Transverse colon (tissue), 4 donors: ENCODE measurements at regions not wholly inside any gene's neighbourhood (a gene's known extent, or its start where the extent isn't known, plus 50 kb on each side); places are given as distances from the start of the nearest gene placed in this dataset.
"Not testable (repeated sequence)": the region's sequence is repeated elsewhere in the genome, so short reads cannot be mapped to it uniquely, and the experiment has no call there.

ENCODE experiments used
- DNase-seq: peaks from one replicate; pipeline ENCODE4 v3.0.0-alpha.2; 2019
- H3K27ac ChIP-seq, 4 donors: fragments of 200-600 bp; sonication (generic); 2 replicates each; pipeline ENCODE4 v1.5.1; 2016 to 2018; ENCODE audit warnings: inconsistent platforms in 4 of 4
- H3K27me3 ChIP-seq: fragments of 200-600 bp; sonication (generic); 2 replicates; pipeline ENCODE4 v1.5.1; 2017; ENCODE audit warnings: inconsistent platforms
- H3K36me3 ChIP-seq, 4 donors: fragments of 200-600 bp; sonication (generic); 2 replicates each; pipeline ENCODE4 v1.5.1; 2017 to 2019; ENCODE audit warnings: inconsistent platforms in 4 of 4
- H3K4me1 ChIP-seq, 4 donors: fragments of 200-600 bp; sonication (generic); 2 replicates each; pipeline ENCODE4 v1.5.1; 2017 to 2020; ENCODE audit warnings: inconsistent platforms in 4 of 4
- H3K4me3 ChIP-seq, 4 donors: fragments of 200-600 bp; sonication (generic); 1 replicate in 1 of 4; 2 replicates in 3 of 4; pipeline versions ENCODE4 v1.5.1 to v1.6.1; 2017 to 2019; ENCODE audit warnings: inconsistent platforms in 4 of 4
- H3K9me3 ChIP-seq, 2 donors: fragments of 200-600 bp; sonication (generic); 2 replicates each; pipeline ENCODE4 v1.5.1; 2017 to 2019; ENCODE audit warnings: inconsistent platforms in 2 of 2
- CTCF ChIP-seq, 5 experiments: fragments of 200-600 bp in 3 of 5; fragments of 450-650 bp in 2 of 5; sonication (generic) in 3 of 5; IDR thresholded peaks; 1 replicate in 2 of 5; 2 replicates in 3 of 5; pipeline ENCODE4 v1.5.1; 2016 to 2017; ENCODE audit warnings: antibody characterized with exemption in 5 of 5, inconsistent platforms in 3 of 5, mild to moderate bottlenecking in 2 of 5, moderate library complexity in 1 of 5
- EP300 ChIP-seq: sonication (generic); formaldehyde crosslinking; IDR thresholded peaks from one replicate; pipeline ENCODE4 v1.6.1; 2017; ENCODE audit warnings: antibody characterized with exemption, low read depth
- POLR2A ChIP-seq: fragments of 450-650 bp; IDR thresholded peaks from one replicate; pipeline ENCODE4 v1.6.1; 2016; ENCODE audit warnings: antibody characterized with exemption, mild to moderate bottlenecking, moderate library complexity
- POLR2AphosphoS5 ChIP-seq, 3 donors: sonication (generic); formaldehyde crosslinking; IDR thresholded peaks; one replicate each; pipeline ENCODE4 v1.6.1; 2016; ENCODE audit warnings: antibody characterized with exemption in 3 of 3
- WGBS, 2 donors: methylation state at CpG; one replicate each; pipeline ENCODE4 v1.1.5; 2018; ENCODE audit warnings: low coverage in 1 of 2; 5-methylcytosine and 5-hydroxymethylcytosine counted together
- in situ Hi-C, 4 donors: fragments of 200-750 bp; cut with MboI; loops; one replicate each; pipeline versions ENCODE4 v1.15.0 to v1.15.1; 2017; ENCODE audit warnings: low sequenced_read_pairs in 3 of 4, low pct_ligation_motif_present in 1 of 4, low pct_unique_long_range_greater_than_20kb in 1 of 4
- intact Hi-C: fragments of 100-400 bp; cut with DNase I; formaldehyde crosslinking; loops from one replicate; pipeline ENCODE4 v1.15.1; 2023; ENCODE audit warnings: low total_unique reads

- WGBS, 2 donors = 38 to 39% methylated on average over 2 of the region's 2 CpGs
- Histone ChIP-seq H3K9me3 (no peaks in the 10 kb centered on the region), H3K4me3 (no peak overlapping the region), H3K27me3 (peaks cover 3% of the 10 kb centered on the region), H3K27ac (no peak overlapping the region), H3K36me3 (no peaks in the 10 kb centered on the region), H3K4me1 (peaks cover 0 to 7% (median 0%) of the 10 kb centered on the region in 4 donors)
- in situ Hi-C loops (no loop called here), intact Hi-C loops (no loop called here)
- TF ChIP-seq CTCF (IDR thresholded peaks at IDR 0.05) = no peak
- no peak for TF ChIP-seq POLR2A
- no peak for TF ChIP-seq EP300
- no peak for TF ChIP-seq POLR2AphosphoS5 (IDR thresholded peaks at IDR 0.05)
- no peak for DNase-seq
Measured at GRCh38 chr22:17284466-17284865, 65.2 kb upstream of the ADA2 start.

GRCh38 chr22:17283865-17284264 lies 64.6 kb upstream of the ADA2 start:
- WGBS, 2 donors = 80 to 82% methylated on average over 4 to 10 of the region's 10 CpGs
- H3K4me3 ChIP-seq, H3K27me3 ChIP-seq, H3K36me3 ChIP-seq, H3K27ac ChIP-seq, in situ Hi-C loops, intact Hi-C loops, DNase-seq, H3K4me1 ChIP-seq, H3K9me3 ChIP-seq: not testable (repeated sequence)

- WGBS, 2 donors = 95% methylated on average over 4 of the region's 4 CpGs; no CpG with 5 or more reads in 1 of the 2 donors
- in situ Hi-C loops (no loop called here), intact Hi-C loops (no loop called here)
- H3K4me3 ChIP-seq = no peak overlapping the region
- H3K27me3 ChIP-seq = peaks cover 3% of the 10 kb centered on the region
- H3K36me3 ChIP-seq = no peaks in the 10 kb centered on the region
- DNase-seq = no peak
- no peaks in the 10 kb centered on the region for H3K9me3 ChIP-seq
- TF ChIP-seq CTCF (IDR thresholded peaks at IDR 0.05) = no peak
- TF ChIP-seq POLR2A = no peak
- TF ChIP-seq EP300 = no peak
- TF ChIP-seq POLR2AphosphoS5 (IDR thresholded peaks at IDR 0.05) = no peak
- no peak overlapping the region for H3K27ac ChIP-seq
- peaks cover 0 to 7% (median 0%) of the 10 kb centered on the region in 4 donors for H3K4me1 ChIP-seq
Measured at GRCh38 chr22:17283423-17283822, 64.2 kb upstream of the ADA2 start.

GRCh38 chr22:17281440-17281841 lies 62.2 kb upstream of the ADA2 start:
- in situ Hi-C loops = no loop called here
- Histone ChIP-seq H3K4me3 (no peak overlapping the region), H3K27ac (no peak overlapping the region), H3K9me3 (no peaks in the 10 kb centered on the region), H3K4me1 (peaks cover 0 to 7% (median 0%) of the 10 kb centered on the region in 4 donors), H3K27me3 (no peaks in the 10 kb centered on the region), H3K36me3 (no peaks in the 10 kb centered on the region)
- no peak for DNase-seq
- TF ChIP-seq POLR2A (no peak), EP300 (no peak), CTCF (IDR thresholded peaks at IDR 0.05) (no peak), POLR2AphosphoS5 (IDR thresholded peaks at IDR 0.05) (no peak)
- intact Hi-C loops = no loop called here
- WGBS, 2 donors = 67% methylated on average over 1 to 8 of the region's 8 CpGs

GRCh38 chr22:17281026-17281425 lies 61.8 kb upstream of the ADA2 start:
- Histone ChIP-seq H3K9me3 (no peaks in the 10 kb centered on the region), H3K27ac (no peak overlapping the region), H3K27me3 (no peaks in the 10 kb centered on the region), H3K4me1 (peaks cover 0 to 7% (median 0%) of the 10 kb centered on the region in 4 donors), H3K4me3 (no peak overlapping the region), H3K36me3 (no peaks in the 10 kb centered on the region)
- no peak for DNase-seq
- in situ Hi-C loops = no loop called here
- TF ChIP-seq POLR2AphosphoS5 (IDR thresholded peaks at IDR 0.05) (no peak), CTCF (IDR thresholded peaks at IDR 0.05) (no peak), EP300 (no peak)
- 92% methylated on average over 5 of the region's 5 CpGs; no CpG with 5 or more reads in 1 of the 2 donors for WGBS, 2 donors
- intact Hi-C loops = no loop called here
